Activated CD4-positive, alpha-beta T cell treated with anti-CD3 and anti-CD28 coated beads for 4 hours (primary cell): ENCODE measurements at regions not wholly inside any gene's neighbourhood (a gene's known extent, or its start where the extent isn't known, plus 50 kb on each side); places are given as distances from the start of the nearest gene placed in this dataset.
"Not testable (repeated sequence)": the region's sequence is repeated elsewhere in the genome, so short reads cannot be mapped to it uniquely, and the experiment has no call there.

Experiments used
- DNase-seq, 2 donors: peaks; one replicate each; pipeline ENCODE4 v3.0.0-alpha.2; 2020

DNA sequence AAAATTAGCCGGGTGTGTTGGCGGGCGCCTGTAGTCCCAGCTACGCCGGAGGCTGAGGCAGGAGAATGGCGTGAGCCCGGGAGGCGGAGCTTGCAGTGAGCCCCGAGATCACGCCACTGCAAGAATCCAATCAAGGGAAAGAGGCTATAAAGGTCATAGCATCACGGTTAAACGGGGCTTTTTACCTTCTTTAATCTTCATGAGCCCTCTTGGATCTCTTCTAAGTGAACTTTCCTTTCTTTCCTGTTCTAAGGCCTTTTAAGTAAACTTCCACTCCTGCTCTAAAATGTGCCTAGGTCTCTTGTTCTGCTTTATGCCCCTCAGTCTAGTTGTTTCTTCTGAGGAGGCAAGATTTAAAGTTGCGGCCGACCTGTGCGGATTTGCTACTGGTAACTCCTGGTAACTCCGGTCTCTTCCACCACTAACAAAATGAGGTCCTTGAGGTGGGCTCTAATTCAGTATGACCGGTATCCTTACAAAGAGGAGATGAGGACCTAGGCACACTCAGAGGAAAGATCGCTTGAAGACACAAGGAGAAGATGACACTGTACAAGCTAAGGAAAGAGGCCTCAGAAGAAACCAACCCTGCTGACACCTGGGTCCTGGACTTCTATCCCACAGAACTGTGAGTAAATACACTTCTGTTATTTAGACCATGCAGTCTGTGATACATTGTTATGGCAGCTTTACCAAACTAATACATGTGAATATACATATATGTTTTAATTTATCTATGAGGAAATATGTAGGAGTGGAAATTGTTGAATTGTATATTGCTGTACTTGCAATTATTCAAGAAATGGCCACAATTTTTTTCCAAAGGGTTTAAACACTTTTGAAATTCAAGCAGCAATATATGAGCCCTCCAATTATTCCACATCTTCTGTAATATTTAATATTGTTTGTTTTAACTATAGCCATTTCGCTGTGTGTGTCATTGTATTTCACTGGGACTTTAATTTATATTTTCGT is 331.5 kb upstream of the CNTNAP2 start:
- DNase-seq, result no peak

DNA sequence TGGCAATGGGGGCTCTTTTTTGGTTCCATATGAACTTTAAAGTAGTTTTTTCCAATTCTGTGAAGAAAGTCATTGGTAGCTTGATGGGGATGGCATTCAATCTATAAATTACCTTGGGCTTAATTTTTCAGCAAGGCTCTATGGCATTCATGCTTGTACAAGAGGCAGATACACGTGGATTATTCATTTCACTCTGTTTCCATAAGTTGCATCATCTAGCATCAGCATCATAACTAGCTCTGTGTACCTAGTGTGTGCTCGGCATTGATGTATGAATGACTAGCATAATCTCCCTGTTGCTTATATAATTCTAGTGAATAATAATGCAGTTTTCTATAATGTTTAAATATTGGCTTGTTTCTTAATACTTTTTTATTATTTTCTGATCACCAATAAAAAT is 335.2 kb upstream of the CNTNAP2 start:
- DNase-seq, result not testable (repeated sequence)

DNA sequence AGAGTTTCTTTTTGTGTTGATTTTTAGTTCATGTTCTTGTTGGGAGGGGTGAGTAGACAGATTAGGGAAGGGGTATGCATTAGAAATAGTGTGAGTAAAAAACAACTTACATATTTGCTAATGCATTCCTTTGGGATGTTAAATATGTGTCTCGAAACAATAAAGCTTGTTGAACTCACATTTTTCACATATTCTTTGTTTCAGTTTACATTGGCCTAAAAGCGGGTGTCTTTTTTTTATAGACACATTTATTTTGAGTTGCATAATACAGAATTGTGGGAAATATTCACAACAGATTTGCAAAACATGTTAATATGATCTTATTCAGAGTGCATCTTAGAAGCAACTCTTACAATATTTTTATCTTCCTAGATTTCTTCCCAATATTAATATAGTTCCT is 337.5 kb upstream of the CNTNAP2 start:
- DNase-seq, result no peak

DNA sequence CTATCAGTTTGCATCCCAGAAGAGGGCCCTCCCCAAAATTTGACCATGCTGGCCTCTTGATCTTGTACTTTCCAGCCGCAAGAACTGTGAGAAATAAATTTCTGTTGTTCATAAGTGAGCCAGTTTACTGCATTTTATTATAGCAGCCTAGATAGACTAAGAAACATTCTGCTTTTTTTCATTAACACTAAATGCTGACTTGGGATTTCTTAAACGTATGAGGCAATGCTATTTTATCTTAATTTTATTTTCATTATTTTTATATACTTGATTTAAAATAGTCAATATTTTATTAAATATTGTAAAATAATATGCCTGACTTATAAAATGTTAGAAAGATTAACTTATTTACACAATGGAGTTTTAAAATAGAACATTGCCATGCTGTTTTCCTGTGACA is 341.8 kb upstream of the CNTNAP2 start:
- no peak for DNase-seq

DNA sequence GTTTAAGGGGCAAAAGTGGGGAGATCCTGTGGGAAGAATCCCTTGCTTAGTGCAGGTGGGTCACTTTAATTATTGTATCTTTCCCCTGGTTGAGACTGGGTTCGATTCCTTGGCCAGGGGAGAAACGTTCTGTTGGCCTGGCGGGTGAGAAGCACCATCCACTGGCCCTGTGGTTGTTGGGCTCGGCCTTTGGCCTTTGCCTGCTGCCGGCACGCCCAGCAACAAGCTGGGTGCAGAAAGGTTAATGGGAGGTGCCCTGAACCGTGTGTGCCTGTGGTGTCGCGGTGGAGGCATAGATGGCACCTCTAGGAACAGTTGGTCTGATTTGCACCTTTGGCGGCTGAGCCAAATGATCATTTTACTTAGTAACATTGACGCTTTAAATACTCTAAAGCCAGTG is 363.6 kb upstream of the CNTNAP2 start:
- no peak for DNase-seq

DNA sequence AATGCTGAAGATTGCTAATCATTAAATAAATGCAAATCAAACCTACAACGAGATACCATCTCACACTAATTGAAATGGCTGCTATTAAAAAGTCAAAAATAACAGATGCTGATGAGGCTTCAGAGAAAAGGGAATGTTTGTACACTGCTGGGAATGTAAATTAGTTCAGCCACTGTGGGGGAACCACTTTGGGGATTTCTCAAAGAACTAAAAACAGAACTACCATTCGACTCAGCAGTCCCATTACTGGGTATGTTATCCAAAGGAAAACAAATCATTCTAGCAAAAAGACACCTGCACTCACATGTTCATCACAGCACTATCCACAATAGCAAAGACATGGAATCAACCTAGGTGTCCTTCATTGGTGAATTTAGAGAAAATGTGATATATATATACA is 379.0 kb upstream of the CNTNAP2 start:
- DNase-seq, result no peak

DNA sequence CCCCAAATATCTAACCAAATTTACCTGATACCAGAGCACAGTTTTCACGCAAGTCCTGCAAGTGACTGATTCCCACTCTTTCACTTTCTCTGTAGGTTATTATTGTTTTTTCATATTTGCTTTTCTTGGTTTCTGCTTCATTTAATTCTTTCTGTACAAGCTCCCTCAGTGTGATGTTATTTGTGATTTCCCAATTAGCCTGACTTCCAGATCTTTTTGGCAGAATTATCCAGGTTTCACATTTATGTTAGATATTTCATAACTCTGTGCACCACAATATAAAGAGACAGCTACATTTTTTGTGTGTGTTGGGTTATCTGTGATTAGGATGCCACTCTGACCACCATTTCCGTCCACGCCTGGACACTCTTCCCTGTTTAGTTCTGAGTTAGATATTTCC is 381.5 kb upstream of the CNTNAP2 start:
- no peak for DNase-seq

DNA sequence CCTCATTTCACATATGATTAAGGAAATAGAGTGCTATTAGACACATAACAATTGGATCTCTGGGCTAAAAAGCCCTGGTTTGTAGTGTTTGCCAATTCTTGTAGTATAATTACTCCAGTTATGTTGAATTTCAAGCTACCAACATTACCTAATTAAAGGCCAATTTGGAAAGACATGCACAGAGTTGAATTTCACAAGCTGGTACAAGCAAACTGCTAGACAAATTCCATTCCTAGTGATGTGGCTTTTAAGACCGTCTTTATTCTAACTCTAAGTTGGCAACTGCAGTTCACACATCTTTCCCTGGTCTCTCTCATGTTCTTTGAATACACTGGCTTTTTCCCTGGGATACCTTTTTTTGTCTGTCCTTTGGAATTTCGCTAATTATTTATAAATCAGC is 384.1 kb upstream of the CNTNAP2 start:
- no peak for DNase-seq

DNA sequence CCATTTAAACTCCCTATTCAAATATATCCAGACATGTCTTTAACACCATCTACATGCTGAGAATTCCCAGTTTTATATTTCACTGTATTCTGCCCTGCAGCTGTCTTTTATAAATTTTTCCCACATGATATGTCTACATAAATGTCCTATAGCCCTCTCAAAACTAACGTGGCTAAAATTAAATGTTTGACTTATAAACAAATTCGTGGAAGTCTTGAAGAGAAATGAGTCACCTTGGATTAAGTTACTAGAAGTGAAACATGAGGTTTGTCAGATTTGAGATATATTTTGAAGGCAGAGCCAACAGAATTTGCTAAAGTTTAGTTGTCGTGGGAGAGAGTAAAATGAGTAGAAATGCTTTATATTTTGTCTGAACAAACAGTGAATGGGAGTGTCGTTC is 386.9 kb upstream of the CNTNAP2 start:
- no peak for DNase-seq

DNA sequence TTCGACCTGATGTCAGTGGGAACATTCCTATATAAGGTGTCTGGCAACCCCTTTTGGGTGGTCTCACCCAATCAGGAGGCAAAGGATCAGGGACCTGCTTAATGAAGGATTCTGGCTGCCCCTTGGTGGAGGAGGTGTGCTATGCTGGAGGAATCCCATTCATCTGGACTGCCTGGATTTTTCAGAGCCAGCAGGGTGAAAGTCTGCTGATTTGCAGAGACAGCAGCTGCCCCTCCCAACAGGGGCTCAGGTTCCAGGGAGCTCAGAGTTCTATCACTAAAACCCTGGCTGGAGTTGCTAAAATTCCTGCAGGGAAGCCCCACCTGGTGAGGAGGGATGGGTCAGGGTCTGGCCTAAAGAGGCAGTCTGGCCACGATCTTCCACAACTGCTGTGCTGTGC is 398.5 kb upstream of the CNTNAP2 start:
- DNase-seq, result no peak

DNA sequence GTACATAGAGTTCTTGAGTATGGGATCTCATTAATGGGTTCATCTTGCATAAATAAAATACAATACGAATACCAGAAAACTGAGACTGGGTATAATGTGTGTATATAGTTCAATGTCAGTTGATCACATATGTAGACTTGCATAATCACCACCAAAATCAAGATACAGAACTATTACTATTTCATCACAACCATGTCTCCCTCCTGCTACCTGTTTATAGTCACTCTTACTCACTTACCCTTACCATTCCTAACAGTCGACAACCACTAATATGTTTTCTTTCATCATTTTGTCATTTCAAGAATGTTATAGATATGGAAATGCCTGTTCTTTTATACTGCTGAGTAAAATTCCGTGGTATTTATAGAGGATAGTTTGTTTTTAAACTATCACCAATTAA is 416.1 kb upstream of the CNTNAP2 start:
- DNase-seq, result no peak

DNA sequence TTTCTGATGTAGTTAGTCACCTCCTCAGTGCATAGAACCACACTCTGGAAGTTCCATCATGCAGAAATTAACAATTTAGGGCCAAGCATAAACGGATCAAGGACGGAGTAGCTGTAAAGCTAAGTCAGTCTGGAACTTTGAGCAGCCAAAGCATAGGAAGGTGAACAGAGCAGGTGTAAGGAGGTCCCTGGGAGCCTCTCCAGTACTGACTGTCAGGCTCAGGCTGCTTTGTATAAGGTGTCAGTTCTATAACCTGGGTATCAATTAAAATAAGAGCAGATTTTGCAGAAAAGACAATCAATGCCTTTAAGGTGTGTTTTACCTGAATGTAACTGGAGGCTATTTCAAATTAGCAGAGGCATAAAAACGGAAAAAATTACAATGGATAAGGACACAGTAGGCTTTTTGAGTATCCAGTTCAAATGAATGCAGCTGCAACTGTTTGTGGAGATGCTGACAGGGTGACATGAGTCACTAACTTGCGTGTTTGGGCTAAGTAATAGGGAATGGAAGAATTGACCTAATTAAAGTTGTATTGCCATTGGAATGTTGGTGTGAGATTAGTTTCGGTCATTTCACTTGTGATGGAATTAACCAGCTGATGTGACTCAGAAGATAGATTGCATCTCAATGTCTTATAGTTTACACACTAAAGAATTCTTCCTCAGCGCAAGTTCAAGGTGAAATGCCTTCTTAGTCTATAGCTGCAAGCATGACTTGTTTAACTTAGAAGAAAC is 417.9 kb upstream of the CNTNAP2 start:
- no peak for DNase-seq

DNA sequence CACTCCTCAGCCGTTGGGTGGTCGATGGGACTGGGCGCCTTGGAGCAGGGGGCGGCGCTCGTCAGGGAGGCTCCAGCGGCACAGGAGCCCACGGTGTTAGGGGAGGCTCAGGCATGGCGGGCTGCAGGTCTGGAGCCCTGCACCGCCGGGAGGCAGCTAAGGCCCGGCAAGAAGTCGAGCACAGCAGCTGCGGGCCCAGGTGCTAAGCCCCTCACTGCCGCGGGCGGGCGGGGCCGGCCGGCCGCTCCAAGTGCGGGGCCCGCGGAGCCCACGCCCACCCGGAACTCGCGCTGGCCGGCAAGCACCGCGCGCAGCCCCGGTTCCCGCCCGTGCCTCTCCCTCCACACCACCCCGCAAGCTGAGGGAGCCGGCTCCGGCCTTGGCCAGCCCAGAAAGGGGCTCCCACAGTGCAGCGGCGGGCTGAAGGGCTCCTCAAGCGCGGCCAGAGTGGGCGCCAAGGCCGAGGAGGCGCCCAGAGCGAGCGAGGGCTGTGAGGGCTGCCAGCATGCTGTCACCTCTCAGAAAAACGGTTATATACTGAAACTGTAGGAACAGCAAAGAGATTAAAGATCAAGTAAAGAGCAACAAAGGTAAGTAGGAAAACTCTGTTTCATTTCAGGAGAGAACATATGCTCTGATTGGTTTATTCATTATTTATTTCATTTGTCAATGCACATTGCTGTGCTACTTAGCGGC is 419.0 kb upstream of the CNTNAP2 start:
- not testable (repeated sequence) for DNase-seq

DNA sequence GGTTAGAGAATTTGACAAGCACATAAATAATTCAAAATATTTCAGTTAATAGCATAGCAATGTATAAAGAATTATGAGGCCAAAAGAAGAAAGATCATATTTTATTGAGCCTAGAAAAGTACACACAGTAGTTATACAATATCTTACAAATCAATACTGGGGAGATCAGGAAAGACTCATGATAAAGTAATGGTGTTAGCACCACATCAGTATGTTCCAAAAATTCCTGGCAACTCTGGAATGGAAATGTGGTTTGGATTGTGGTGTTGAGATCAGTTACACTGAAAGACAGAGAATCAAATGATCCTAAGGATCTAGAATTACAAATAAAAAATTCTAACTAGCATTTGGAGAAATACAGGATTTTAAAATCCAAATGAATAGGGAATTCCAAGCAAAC is 420.5 kb upstream of the CNTNAP2 start:
- no peak for DNase-seq

DNA sequence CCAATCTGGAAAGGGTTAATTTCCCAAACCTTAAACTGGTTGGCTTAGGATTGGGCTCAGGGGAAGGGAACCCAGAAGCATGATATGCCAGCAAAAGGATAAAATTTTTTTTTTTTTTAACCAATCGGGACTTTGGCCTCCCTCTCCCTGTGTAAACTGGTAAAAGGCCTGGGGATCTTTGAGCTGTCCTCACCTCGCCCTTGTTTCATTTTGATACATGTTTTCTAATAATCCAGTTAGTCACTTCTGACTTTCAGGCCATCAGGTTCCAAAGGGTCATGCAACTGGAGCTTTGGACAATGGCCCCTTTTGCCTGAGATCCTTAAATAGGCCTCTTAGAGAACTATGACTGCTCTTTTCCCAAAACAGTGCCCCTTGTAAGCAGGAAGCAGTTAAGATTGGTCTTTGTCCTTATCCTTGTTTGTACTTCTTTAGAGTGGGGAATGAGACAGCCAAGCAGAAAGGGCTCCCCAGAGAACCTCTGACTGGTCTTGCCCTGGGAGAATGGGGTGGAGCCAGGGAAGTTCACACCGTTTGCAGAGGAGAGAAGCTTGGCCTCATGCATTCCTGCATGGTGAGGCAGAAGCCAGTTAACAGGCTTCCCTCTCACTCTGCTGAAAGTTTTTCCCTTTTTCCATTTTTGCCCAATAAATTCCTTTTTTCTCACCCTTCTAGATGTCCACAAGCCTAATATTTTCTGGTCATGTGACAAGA is 424.2 kb upstream of the CNTNAP2 start:
- DNase-seq, result no peak

DNA sequence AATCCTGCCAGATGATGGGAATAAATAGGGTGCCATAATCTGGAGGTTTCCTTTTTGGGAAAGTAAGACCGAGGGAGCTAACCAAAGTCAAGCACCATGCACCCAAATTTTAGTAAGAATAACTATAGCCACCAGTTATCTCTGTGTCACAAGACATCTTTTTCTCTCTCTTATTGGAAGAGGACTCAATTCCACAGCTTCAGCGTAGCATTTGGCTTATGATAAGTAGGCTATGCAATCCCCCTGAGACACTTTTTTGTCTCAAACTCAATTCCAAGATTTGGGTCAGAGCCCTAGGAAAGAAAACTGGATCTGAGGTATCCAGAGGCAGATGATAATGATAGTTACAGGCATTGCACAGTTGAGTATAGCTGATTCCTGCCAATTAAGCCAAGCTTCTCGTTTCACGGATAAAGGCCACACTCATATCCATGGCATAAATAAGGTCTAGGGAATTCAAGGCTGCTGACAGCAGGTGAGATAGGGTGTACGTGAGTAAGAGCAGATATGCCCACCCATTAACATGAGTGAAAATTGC is 425.2 kb upstream of the CNTNAP2 start:
- no peak for DNase-seq

DNA sequence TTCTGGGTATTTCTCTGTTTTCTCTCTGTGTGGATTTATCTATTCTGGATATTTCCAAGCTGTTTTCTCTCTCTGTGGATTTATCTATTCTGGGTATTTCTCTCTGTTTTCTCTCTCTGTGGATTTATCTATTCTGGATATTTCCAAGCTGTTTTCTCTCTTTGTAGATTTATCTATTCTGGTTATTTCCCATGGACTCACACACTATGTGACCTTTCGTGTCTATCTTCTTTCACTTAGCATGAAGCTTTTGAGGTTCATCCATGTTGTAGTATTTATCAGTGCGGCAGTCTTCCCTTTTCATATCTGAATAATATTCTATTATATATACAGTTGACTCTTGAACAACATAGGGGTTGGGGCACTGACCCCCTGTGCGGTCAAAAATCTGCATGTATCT is 435.0 kb upstream of the CNTNAP2 start:
- DNase-seq, result no peak

DNA sequence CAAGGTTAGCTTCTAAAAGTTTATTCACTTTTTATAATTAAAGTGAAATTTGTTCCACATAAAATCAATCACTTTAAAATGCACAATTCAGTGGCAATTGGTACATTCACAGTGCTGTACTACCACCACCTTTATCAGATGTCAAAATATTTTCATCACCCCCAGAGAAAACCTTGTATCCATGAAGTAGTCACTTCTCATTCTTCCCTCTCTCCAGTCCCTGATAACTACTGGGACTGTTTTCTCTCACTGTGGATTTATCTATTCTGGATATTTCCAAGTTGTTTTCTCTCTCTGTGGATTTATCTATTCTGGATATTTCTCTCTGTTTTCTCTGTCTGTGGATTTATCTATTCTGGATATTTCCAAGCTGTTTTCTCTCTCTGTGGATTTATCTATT is 435.4 kb upstream of the CNTNAP2 start:
- DNase-seq, result no peak

DNA sequence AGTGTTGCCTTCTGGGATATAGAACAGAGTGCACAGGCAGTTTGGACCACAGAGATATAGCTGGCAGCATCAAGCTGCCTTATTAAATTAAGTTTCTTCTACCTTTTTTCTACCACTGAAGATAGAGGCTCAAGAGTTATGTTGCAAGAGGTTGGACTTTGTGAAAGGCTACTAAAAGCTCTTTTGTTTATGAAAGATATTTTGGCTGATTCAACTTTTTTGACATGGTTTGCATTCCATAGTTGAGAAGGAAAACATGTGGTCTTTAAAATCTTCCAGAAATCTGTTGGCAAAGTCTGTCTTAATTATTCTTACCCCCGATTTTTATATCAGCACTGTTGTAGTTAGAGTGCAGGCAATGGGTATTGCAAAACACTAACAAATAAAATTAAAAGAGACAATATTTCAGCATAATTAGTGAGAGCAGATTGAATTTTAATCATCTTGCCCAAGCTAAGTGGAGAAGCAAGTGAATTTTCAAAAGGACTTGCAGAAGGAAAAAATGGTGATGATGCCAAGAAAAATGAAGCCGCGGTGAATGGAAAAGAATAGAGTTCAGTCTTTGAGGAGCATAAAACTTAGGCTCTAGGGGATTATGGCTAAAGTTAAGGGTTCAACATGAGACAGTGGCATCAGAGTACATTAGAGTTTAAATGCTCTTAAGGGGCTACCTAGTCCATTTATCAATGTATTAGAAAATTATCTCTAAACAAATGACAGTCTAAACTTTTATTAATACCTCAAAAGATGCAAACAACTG is 450.9 kb upstream of the CNTNAP2 start:
- DNase-seq, result no peak

DNA sequence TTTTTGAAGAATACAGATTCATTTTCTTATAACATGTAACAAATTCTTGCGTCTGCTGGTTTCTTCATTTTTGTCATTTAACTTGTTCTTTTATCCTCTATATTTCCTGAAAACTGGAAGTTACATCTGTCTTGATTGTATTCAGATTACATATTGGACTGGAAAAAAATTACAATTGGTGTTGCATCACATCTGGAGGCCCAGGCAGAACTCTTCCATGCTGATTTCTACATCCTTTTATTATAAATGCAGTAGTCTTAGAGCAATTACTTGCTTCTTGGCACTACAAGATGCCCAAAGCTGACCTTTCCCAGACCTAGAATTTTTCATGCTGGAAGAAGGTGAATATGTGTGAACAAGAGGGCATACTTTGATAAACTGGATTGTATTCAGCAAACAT is 460.9 kb upstream of the CNTNAP2 start:
- no peak for DNase-seq

DNA sequence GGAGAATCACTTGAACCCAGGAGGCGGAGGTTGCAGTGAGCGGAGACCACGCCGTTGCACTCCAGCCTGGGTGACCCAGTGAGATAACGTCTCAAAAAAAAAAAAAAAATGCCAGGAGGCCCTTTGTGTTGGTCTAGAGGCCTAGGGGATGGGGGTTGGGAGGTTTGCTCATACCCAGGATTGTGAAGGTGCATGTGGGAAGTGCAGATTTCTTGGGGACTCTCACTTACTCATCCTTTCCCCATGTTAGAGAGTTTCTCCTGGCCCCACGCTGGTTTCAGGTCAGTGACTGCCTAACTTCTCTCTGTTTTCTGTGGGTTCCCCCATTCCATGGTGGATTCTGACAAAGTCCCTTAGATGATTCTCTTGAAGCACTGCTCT is 471.5 kb upstream of the CNTNAP2 start:
- no peak for DNase-seq
